SK-N-SH (cell line): ENCODE measurements at regions not wholly inside any gene's neighbourhood (a gene's known extent, or its start where the extent isn't known, plus 50 kb on each side); places are given as distances from the start of the nearest gene placed in this dataset.

ENCODE experiments used
- CTCF ChIP-seq: fragments of 200-600 bp; sonication (generic); IDR thresholded peaks from 2 replicates; pipeline ENCODE4 v1.6.1; 2017; ENCODE audit warnings: antibody characterized with exemption, mild to moderate bottlenecking, moderate library complexity
- EP300 ChIP-seq, 2 experiments: IDR thresholded peaks; 2 replicates each; pipeline versions ENCODE4 v1.4.0 to v1.6.1; 2012; ENCODE audit warnings: borderline replicate concordance in 1 of 2, low read depth in 1 of 2, low read length in 1 of 2
- EZH2phosphoT487 ChIP-seq: fragments of 200-600 bp; sonication (generic); IDR thresholded peaks from 2 replicates; pipeline ENCODE4 v1.6.1; 2017; ENCODE audit warnings: low read depth, mixed run types, mild to moderate bottlenecking, antibody characterized with exemption, moderate library complexity, borderline replicate concordance

GRCh38 chr3:109387201-109387600 is 49.9 kb upstream of the DPPA4 start:
- TF ChIP-seq CTCF: no peak
- TF ChIP-seq EZH2phosphoT487: no peak
- TF ChIP-seq EP300 (IDR thresholded peaks at IDR 0.05; ENCODE audit: borderline replicate concordance in 1 of 2, low read depth in 1 of 2, low read length in 1 of 2): no peak
